ENCODE measurements at regions not wholly inside any gene's neighbourhood (a gene's known extent, or its start where the extent isn't known, plus 50 kb on each side); places are given as distances from the start of the nearest gene placed in this dataset.
A peak's percentile ranks its signal among the peaks of the same experiment; 100 is the strongest.

DNA sequence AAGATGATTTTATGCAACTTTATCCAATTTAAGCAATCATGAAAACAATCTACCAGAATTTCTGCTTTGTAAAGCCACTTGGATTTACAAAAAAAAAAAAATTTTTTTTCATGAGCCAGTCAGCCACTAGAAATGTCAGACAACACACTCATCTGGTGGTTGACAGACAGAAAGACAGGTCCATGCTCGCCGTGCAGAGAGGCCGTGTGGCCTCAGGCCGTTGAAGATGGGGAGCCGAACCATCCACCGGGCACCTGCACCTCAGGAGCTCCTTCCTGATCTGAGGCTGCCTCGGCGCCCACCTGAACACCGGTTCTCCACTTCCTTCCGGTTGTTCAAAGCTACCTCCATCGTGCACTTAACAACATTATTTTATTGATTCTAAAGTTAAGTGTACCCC is 138.0 kb upstream of the IRX4 start:
- TF ChIP-seq EZH2phosphoT487 (conservative IDR thresholded peaks at IDR 0.05; ENCODE audit: low read length): no peak
- TF ChIP-seq, protein P1, sequence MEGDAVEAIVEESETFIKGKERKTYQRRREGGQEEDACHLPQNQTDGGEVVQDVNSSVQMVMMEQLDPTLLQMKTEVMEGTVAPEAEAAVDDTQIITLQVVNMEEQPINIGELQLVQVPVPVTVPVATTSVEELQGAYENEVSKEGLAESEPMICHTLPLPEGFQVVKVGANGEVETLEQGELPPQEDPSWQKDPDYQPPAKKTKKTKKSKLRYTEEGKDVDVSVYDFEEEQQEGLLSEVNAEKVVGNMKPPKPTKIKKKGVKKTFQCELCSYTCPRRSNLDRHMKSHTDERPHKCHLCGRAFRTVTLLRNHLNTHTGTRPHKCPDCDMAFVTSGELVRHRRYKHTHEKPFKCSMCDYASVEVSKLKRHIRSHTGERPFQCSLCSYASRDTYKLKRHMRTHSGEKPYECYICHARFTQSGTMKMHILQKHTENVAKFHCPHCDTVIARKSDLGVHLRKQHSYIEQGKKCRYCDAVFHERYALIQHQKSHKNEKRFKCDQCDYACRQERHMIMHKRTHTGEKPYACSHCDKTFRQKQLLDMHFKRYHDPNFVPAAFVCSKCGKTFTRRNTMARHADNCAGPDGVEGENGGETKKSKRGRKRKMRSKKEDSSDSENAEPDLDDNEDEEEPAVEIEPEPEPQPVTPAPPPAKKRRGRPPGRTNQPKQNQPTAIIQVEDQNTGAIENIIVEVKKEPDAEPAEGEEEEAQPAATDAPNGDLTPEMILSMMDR (IDR thresholded peaks at IDR 0.05; ENCODE audit: insufficient read depth, low read length, poor library complexity, severe bottlenecking): no peak
- H3K9ac ChIP-seq (ENCODE audit: low read length): no peak overlapping the region
- H3K4me2 ChIP-seq (ENCODE audit: low read depth, low read length, poor library complexity, severe bottlenecking): no peak overlapping the region
- H3K27ac ChIP-seq (ENCODE audit: low read depth, low read length): no peak overlapping the region
- H3F3A ChIP-seq (ENCODE audit: insufficient read depth): no peaks in the 10 kb centered on the region
- no peaks in the 10 kb centered on the region for H4K20me1 ChIP-seq (ENCODE audit: low read depth, low read length)
- no peak overlapping the region for H2AFZ ChIP-seq (ENCODE audit: low read depth, low read length, severe bottlenecking)
- no peaks in the 10 kb centered on the region for H3K27me3 ChIP-seq (ENCODE audit: low read length)
- H3K36me3 ChIP-seq (ENCODE audit: low read length): no peaks in the 10 kb centered on the region
- no peaks in the 10 kb centered on the region for H3K9me2 ChIP-seq (replicated peaks; ENCODE audit: insufficient read depth, low read length)
- no peak overlapping the region for H3K4me3 ChIP-seq (ENCODE audit: insufficient read depth, low read length, poor library complexity, severe bottlenecking)
- H3K79me2 ChIP-seq (ENCODE audit: insufficient read depth, low read length): no peaks in the 10 kb centered on the region
- H3K9me3 ChIP-seq (ENCODE audit: insufficient read depth, low read length): no peaks in the 10 kb centered on the region

DNA sequence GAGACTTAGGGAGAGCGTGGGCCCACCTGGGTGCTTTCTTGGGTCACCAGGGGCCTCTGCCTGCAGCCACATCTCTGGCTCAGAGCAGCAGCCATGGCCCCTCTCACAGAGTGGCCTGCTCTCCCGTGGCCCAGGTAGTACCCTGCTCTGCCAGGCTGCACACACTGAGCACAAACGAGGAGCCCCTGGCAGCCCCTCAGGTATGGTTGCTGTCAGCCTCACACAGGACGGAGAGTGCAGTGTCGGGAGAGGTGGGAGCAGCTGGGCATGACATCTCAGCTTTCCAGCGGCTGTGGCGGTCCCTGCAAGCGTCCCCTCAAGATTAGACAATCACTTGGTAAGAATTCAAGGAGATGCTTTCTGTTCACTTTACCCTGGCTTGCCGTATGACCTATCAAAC is 137.0 kb upstream of the IRX4 start:
- H3K9me3 ChIP-seq (ENCODE audit: insufficient read depth, low read length): no peaks in the 10 kb centered on the region
- H3K4me3 ChIP-seq (ENCODE audit: insufficient read depth, low read length, poor library complexity, severe bottlenecking): no peak overlapping the region
- no peaks in the 10 kb centered on the region for H3F3A ChIP-seq (ENCODE audit: insufficient read depth)
- no peak overlapping the region for H3K27ac ChIP-seq (ENCODE audit: low read depth, low read length)
- no peaks in the 10 kb centered on the region for H4K20me1 ChIP-seq (ENCODE audit: low read depth, low read length)
- H3K4me2 ChIP-seq (ENCODE audit: low read depth, low read length, poor library complexity, severe bottlenecking): no peak overlapping the region
- no peaks in the 10 kb centered on the region for H3K9me2 ChIP-seq (replicated peaks; ENCODE audit: insufficient read depth, low read length)
- no peaks in the 10 kb centered on the region for H3K27me3 ChIP-seq (ENCODE audit: low read length)
- no peak overlapping the region for H2AFZ ChIP-seq (ENCODE audit: low read depth, low read length, severe bottlenecking)
- H3K9ac ChIP-seq (ENCODE audit: low read length): no peak overlapping the region
- TF ChIP-seq EZH2phosphoT487 (conservative IDR thresholded peaks at IDR 0.05; ENCODE audit: low read length): no peak
- TF ChIP-seq, protein P1 (IDR thresholded peaks at IDR 0.05; ENCODE audit: insufficient read depth, low read length, poor library complexity, severe bottlenecking): no peak
- H3K36me3 ChIP-seq (ENCODE audit: low read length): no peaks in the 10 kb centered on the region
- H3K79me2 ChIP-seq (ENCODE audit: insufficient read depth, low read length): no peaks in the 10 kb centered on the region

DNA sequence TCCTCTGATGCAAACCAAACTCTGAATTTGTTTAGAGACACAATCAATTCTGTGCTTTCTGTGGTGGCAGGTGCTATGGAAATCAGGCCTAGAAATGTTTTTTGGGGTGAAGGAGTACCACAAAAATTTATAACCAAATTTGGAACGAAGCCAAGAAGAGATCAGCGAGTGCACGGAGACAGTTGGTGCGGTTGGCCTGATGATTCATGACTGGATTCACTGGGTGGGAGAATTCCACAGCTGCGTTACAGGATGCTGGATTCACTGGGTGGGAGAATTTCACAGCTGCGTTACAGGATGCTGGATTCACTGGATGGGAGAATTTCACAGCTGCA is 135.6 kb upstream of the IRX4 start:
- no peak for TF ChIP-seq EZH2phosphoT487 (conservative IDR thresholded peaks at IDR 0.05; ENCODE audit: low read length)

DNA sequence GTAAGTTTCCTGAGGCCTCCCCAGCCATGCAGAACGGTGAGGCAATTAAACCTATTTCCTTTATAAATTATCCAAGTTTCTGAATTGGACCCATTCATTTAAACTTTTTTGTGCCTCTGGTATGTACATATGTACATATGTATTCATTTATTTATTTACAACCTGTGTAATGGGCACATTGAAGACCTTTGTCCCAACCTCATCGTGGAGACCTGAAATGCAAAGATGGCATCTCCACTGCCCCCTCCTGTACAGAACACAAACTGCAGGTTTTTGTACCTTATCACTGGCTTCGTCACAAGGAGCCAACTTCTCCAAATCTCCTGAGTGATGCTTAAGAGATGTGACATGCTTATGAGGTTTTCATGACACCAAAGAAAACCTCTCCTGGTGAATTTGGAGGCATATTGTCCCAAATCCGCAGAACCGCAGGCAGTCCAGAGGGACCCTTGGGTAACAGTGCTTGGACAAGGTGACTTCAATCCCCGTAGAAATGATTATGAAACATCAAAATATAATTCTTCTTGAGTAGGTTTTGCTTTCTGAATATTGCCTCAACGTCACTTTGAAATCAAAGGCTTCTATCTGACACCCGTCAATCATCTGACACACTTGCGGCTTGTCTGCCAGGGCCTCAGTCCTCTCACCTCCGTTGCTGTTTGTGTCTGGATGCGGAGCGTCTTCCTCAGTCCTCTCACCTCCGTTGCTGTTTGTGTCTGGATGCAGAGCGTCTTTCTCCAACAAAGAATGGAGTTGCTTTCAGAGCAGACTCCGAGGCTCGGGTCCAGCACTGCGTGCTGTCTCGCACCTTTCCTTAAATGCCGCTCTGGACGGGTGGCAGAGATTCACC is 135.0 kb upstream of the IRX4 start:
- Histone ChIP-seq H3K9ac (ENCODE audit: low read length) (no peak overlapping the region), H3K79me2 (ENCODE audit: insufficient read depth, low read length) (no peaks in the 10 kb centered on the region), H3K27ac (ENCODE audit: low read depth, low read length) (no peak overlapping the region), H3K36me3 (ENCODE audit: low read length) (no peaks in the 10 kb centered on the region), H3K9me3 (ENCODE audit: insufficient read depth, low read length) (no peaks in the 10 kb centered on the region), H3K9me2 (replicated peaks; ENCODE audit: insufficient read depth, low read length) (no peaks in the 10 kb centered on the region), H3K4me2 (ENCODE audit: low read depth, low read length, poor library complexity, severe bottlenecking) (no peak overlapping the region), H4K20me1 (ENCODE audit: low read depth, low read length) (no peaks in the 10 kb centered on the region), H2AFZ (ENCODE audit: low read depth, low read length, severe bottlenecking) (no peak overlapping the region), H3K27me3 (ENCODE audit: low read length) (no peaks in the 10 kb centered on the region), H3K4me3 (ENCODE audit: insufficient read depth, low read length, poor library complexity, severe bottlenecking) (no peak overlapping the region), H3F3A (ENCODE audit: insufficient read depth) (no peaks in the 10 kb centered on the region)
- TF ChIP-seq, protein P1 (IDR thresholded peaks at IDR 0.05; ENCODE audit: insufficient read depth, low read length, poor library complexity, severe bottlenecking): peak; percentile 30
- no peak for TF ChIP-seq EZH2phosphoT487 (conservative IDR thresholded peaks at IDR 0.05; ENCODE audit: low read length)

More for the DNA sequence above, 135.6 kb upstream of the IRX4 start:
- no peaks in the 10 kb centered on the region for H3K9me2 ChIP-seq (replicated peaks; ENCODE audit: insufficient read depth, low read length)
- no peaks in the 10 kb centered on the region for H3F3A ChIP-seq (ENCODE audit: insufficient read depth)
- no peak overlapping the region for H3K27ac ChIP-seq (ENCODE audit: low read depth, low read length)
- H3K4me2 ChIP-seq (ENCODE audit: low read depth, low read length, poor library complexity, severe bottlenecking): no peak overlapping the region
- no peaks in the 10 kb centered on the region for H3K79me2 ChIP-seq (ENCODE audit: insufficient read depth, low read length)
- no peaks in the 10 kb centered on the region for H3K36me3 ChIP-seq (ENCODE audit: low read length)
- no peak overlapping the region for H2AFZ ChIP-seq (ENCODE audit: low read depth, low read length, severe bottlenecking)
- no peak overlapping the region for H3K9ac ChIP-seq (ENCODE audit: low read length)
- H3K4me3 ChIP-seq (ENCODE audit: insufficient read depth, low read length, poor library complexity, severe bottlenecking): no peak overlapping the region
- H4K20me1 ChIP-seq (ENCODE audit: low read depth, low read length): no peaks in the 10 kb centered on the region
- H3K27me3 ChIP-seq (ENCODE audit: low read length): no peaks in the 10 kb centered on the region
- no peaks in the 10 kb centered on the region for H3K9me3 ChIP-seq (ENCODE audit: insufficient read depth, low read length)
